ENCODE measurements at regions not wholly inside any gene's neighbourhood (a gene's known extent, or its start where the extent isn't known, plus 50 kb on each side); places are given as distances from the start of the nearest gene placed in this dataset.

- DNase-seq (ENCODE audit: low read depth, low spot score) = no peak
- no peaks in the 10 kb centered on the region for H3K4me1 Mint-ChIP-seq
- TF ChIP-seq, protein P1, sequence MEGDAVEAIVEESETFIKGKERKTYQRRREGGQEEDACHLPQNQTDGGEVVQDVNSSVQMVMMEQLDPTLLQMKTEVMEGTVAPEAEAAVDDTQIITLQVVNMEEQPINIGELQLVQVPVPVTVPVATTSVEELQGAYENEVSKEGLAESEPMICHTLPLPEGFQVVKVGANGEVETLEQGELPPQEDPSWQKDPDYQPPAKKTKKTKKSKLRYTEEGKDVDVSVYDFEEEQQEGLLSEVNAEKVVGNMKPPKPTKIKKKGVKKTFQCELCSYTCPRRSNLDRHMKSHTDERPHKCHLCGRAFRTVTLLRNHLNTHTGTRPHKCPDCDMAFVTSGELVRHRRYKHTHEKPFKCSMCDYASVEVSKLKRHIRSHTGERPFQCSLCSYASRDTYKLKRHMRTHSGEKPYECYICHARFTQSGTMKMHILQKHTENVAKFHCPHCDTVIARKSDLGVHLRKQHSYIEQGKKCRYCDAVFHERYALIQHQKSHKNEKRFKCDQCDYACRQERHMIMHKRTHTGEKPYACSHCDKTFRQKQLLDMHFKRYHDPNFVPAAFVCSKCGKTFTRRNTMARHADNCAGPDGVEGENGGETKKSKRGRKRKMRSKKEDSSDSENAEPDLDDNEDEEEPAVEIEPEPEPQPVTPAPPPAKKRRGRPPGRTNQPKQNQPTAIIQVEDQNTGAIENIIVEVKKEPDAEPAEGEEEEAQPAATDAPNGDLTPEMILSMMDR (conservative IDR thresholded peaks at IDR 0.05) = no peak
- no peak overlapping the region for H3K27ac Mint-ChIP-seq (ENCODE audit: unreplicated experiment)
- no peaks in the 10 kb centered on the region for H3K36me3 Mint-ChIP-seq (ENCODE audit: low read depth)
- H3K9me3 Mint-ChIP-seq = no peaks in the 10 kb centered on the region
- no peak overlapping the region for H3K4me3 Mint-ChIP-seq
- no peaks in the 10 kb centered on the region for H3K27me3 Mint-ChIP-seq (ENCODE audit: low read depth)
These were observed 64.1 kb upstream of the GMNC start for GRCh38 chr3:190926619-190927018.

DNA sequence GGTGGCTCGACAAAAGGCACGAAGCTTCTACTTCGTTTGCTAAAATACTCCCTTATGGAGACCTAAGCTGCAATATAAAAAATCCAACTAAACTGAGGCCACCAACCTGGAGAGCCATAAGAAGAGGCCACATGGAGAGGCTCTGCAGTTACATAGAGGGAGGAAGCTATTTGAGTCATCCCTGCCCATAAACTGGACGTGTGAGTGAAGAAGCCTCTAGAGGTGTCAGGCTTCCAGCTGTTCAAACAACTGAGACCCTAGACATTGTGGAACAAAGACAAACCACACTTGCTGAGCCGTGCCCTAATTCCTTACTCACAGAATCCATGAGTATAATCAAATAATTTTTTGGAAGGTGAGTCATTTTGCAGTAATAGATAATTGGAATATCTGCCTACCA is 50.2 kb upstream of the GMNC start:
- H3K36me3 Mint-ChIP-seq (ENCODE audit: low read depth) = no peaks in the 10 kb centered on the region
- no peaks in the 10 kb centered on the region for H3K9me3 Mint-ChIP-seq
- TF ChIP-seq, protein P1 (conservative IDR thresholded peaks at IDR 0.05) = no peak
- H3K4me3 Mint-ChIP-seq = no peak overlapping the region
- H3K4me1 Mint-ChIP-seq = no peaks in the 10 kb centered on the region
- no peak overlapping the region for H3K27ac Mint-ChIP-seq (ENCODE audit: unreplicated experiment)
- no peaks in the 10 kb centered on the region for H3K27me3 Mint-ChIP-seq (ENCODE audit: low read depth)
- DNase-seq (ENCODE audit: low read depth, low spot score) = no peak
